Endothelial cell of umbilical vein (primary cell): ENCODE measurements at regions not wholly inside any gene's neighbourhood (a gene's known extent, or its start where the extent isn't known, plus 50 kb on each side); places are given as distances from the start of the nearest gene placed in this dataset.

Experiments
- BruUV-seq: library from RNA; stranded (reverse); fragments of 400-500 nt; replicated peaks from 2 replicates; lab custom pipeline; 2021; lab: Mats Ljungman, UMichigan
- CTCF ChIA-PET: fragments of 300-600, 350-600 bp; sonication (Branson Sonifier 250); formaldehyde crosslinking; loops from one replicate; lab custom pipeline; 2021; ENCODE audit warnings: antibody characterized with exemption, inconsistent platforms; lab: Charles Lee
- POLR2A ChIA-PET: fragments of 300-600, 350-600 bp; sonication (Branson Sonifier 250); formaldehyde crosslinking; loops from one replicate; lab custom pipeline; 2021; ENCODE audit warnings: antibody characterized with exemption, inconsistent platforms; lab: Charles Lee
- DNase-seq: peaks from one replicate; pipeline ENCODE4 v3.0.0-alpha.2; 2011; ENCODE audit warnings: low read depth, low spot score
- FAIRE-seq: peaks from 2 replicates; lab custom pipeline; 2011; peaks lifted over from hg19 to GRCh38; lab: Jason Lieb, UNC
- H2AFZ ChIP-seq: 2 replicates; pipeline ENCODE4 v1.6.0; 2012; ENCODE audit warnings: low read depth, low read length, control low read depth, inconsistent platforms
- H3K27ac ChIP-seq: 2 replicates; pipeline ENCODE4 v1.5.1; 2011; ENCODE audit warnings: low read depth, mild to moderate bottlenecking, control low read depth, low read length, moderate library complexity; ENCODE audit not compliant: insufficient read depth
- H3K27me3 ChIP-seq, 2 experiments: 2 replicates each; pipeline versions ENCODE4 v1.6.0 to v1.6.1; 2011; ENCODE audit warnings: low read length in 2 of 2, mixed read lengths in 1 of 2; ENCODE audit not compliant: control insufficient read depth in 2 of 2, insufficient read depth in 2 of 2
- H3K36me3 ChIP-seq, 2 experiments: 2 replicates in 1 of 2; 3 replicates in 1 of 2; pipeline ENCODE4 v1.5.1; 2011; ENCODE audit warnings: low read length in 2 of 2, mild to moderate bottlenecking in 1 of 2, moderate library complexity in 1 of 2; ENCODE audit not compliant: control insufficient read depth in 2 of 2, insufficient read depth in 2 of 2; ENCODE audit errors: extremely low read depth in 1 of 2
- H3K4me1 ChIP-seq: 3 replicates; pipeline ENCODE4 v1.5.1; 2011; ENCODE audit warnings: mild to moderate bottlenecking, low read length; ENCODE audit not compliant: control insufficient read depth, insufficient read depth; ENCODE audit errors: extremely low read depth
- H3K4me2 ChIP-seq: 2 replicates; pipeline ENCODE4 v1.6.1; 2011; ENCODE audit warnings: low read length, control low read depth, mixed read lengths; ENCODE audit not compliant: insufficient read depth
- H3K4me3 ChIP-seq, 3 experiments: fragments of 200-600 bp in 1 of 3; sonication (generic), shearing (Covaris generic) in 1 of 3; replicated peaks in 1 of 3; 2 replicates each; pipeline ENCODE4 v1.5.1; 2011 to 2016; ENCODE audit warnings: control low read depth in 3 of 3, low read length in 3 of 3, mild to moderate bottlenecking in 2 of 3, inconsistent platforms in 1 of 3, low read depth in 1 of 3, moderate library complexity in 1 of 3; ENCODE audit not compliant: insufficient read depth in 1 of 3
- H3K79me2 ChIP-seq: 2 replicates; pipeline ENCODE4 v1.6.0; 2012; ENCODE audit warnings: low read length, inconsistent platforms; ENCODE audit not compliant: control insufficient read depth, insufficient read depth
- H3K9ac ChIP-seq: replicated peaks from 2 replicates; pipeline ENCODE3; 2011; ENCODE audit warnings: low read length, control low read depth; ENCODE audit not compliant: insufficient read depth; ENCODE audit errors: extremely low read depth
- H3K9me1 ChIP-seq: replicated peaks from 3 replicates; pipeline ENCODE4 v1.6.0; 2011; ENCODE audit warnings: mild to moderate bottlenecking, low read length; ENCODE audit not compliant: control insufficient read depth, insufficient read depth; ENCODE audit errors: extremely low read depth
- H3K9me3 ChIP-seq: replicated peaks from 2 replicates; pipeline ENCODE4 v1.5.1; 2012; ENCODE audit warnings: low read length, inconsistent platforms; ENCODE audit not compliant: control insufficient read depth, insufficient read depth
- H4K20me1 ChIP-seq: replicated peaks from 2 replicates; pipeline ENCODE3; 2011; ENCODE audit warnings: mild to moderate bottlenecking, low read length; ENCODE audit not compliant: control insufficient read depth, insufficient read depth; ENCODE audit errors: extremely low read depth
- CTCF ChIP-seq, 2 donors: IDR thresholded peaks; 1 replicate in 1 of 2; 2 replicates in 1 of 2; pipeline ENCODE4 v1.5.1; 2011; ENCODE audit warnings: low read length in 2 of 2, mild to moderate bottlenecking in 2 of 2, moderate library complexity in 2 of 2, control low read depth in 1 of 2, inconsistent platforms in 1 of 2, low read depth in 1 of 2; ENCODE audit not compliant: insufficient read depth in 1 of 2; ENCODE audit errors: extremely low read depth in 1 of 2
- FOS ChIP-seq: IDR thresholded peaks from 2 replicates; pipeline ENCODE4 v1.6.1; 2011; ENCODE audit warnings: mild to moderate bottlenecking, low read length, moderate library complexity, borderline replicate concordance; ENCODE audit not compliant: insufficient read depth
- GATA2 ChIP-seq: IDR thresholded peaks from 2 replicates; pipeline ENCODE4 v1.7.0; 2011; ENCODE audit warnings: low read depth, mild to moderate bottlenecking, moderate library complexity, mixed read lengths, low read length; ENCODE audit not compliant: insufficient read length, insufficient read depth
- JUN ChIP-seq: IDR thresholded peaks from 2 replicates; pipeline ENCODE4 v1.6.1; 2011; ENCODE audit warnings: borderline replicate concordance, low read depth; ENCODE audit not compliant: insufficient read length, insufficient read depth
- POLR2A ChIP-seq: IDR thresholded peaks from 2 replicates; pipeline ENCODE4 v1.6.1; 2012; ENCODE audit warnings: low read depth, mild to moderate bottlenecking, control low read depth, low read length
- POLR2AphosphoS5 ChIP-seq: IDR thresholded peaks from 2 replicates; pipeline ENCODE4 v1.6.1; 2012; ENCODE audit warnings: low read depth, mild to moderate bottlenecking, control low read depth, low read length, moderate library complexity; ENCODE audit not compliant: insufficient read depth
- dilution Hi-C: fragments of 300-500 bp; cut with MboI; formaldehyde crosslinking; loops from one replicate; pipeline ENCODE4 v1.15.0; 2019; ENCODE audit warnings: low sequenced_read_pairs; ENCODE audit not compliant: extremely low pct_ligation_motif_present
- intact Hi-C: fragments of 100-400 bp; cut with micrococcal nuclease; formaldehyde crosslinking; loops from one replicate; pipeline ENCODE4 v1.10.0; 2022

DNA sequence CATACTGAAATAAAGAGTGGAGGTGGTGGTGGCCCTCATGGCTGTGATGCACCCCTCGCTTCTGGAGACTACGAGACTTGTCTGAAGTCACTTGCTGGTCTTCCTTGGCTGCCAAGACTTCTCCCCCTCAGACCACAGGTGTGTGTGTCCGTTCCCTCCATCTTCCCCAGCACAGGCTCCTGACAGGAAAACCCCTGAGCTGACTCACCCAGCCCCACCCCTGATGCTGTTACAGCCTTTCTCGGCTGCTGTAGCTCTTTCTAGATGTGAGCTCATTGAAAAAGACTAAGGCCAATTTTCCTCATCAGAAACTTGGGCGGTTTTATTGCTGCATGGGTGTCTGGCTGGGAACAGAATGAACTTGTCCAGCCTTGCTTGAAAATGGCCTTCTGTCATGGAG, 296.9 kb downstream of the TMEM114 start:
- intact Hi-C loops (no loop called here), dilution Hi-C loops (no loop called here)
- no peaks in the 10 kb centered on the region for H3K4me1 ChIP-seq
- no peak overlapping the region for H3K9ac ChIP-seq
- BruUV-seq, result no TSS peak
- no peak overlapping the region for H2AFZ ChIP-seq
- H3K9me1 ChIP-seq, result no peaks in the 10 kb centered on the region
- POLR2A ChIA-PET, result no interaction called here
- no peaks in the 10 kb centered on the region for H3K27me3 ChIP-seq
- DNase-seq (no peak), FAIRE-seq (no peak)
- H3K9me3 ChIP-seq, result peaks cover 4% of the 10 kb centered on the region
- CTCF ChIA-PET, result no interaction called here
- no peaks in the 10 kb centered on the region for H4K20me1 ChIP-seq
- no peaks in the 10 kb centered on the region for H3K36me3 ChIP-seq
- H3K27ac ChIP-seq, result no peak overlapping the region
- no peak overlapping the region for H3K4me2 ChIP-seq
- no peak overlapping the region for H3K4me3 ChIP-seq
- TF ChIP-seq POLR2A (no peak), POLR2AphosphoS5 (no peak), CTCF (IDR thresholded peaks at IDR 0.05; ENCODE audit: extremely low read depth in 1 of 2, insufficient read depth in 1 of 2, low read depth in 1 of 2, low read length in 2 of 2) (no peak)
- no peaks in the 10 kb centered on the region for H3K79me2 ChIP-seq

DNA sequence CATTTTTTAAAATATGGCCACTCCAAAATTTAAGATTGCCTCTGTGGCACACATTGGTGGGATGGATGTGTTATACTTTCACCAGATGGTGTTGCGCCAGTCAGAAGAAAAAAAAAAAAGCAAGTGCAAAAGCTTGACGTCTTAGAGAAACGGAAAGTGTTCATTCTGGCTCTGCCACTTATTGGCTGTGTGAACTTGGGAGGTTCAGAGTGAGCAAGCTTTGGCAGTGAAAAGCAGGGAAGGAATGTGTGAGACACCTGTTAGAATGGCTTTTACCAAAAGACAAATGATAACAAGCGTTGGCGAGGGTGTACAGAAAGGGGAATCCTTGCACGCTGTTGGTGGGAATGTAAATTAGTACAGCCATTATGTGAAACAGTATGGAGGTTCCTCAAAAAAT, 298.0 kb downstream of the TMEM114 start:
- H3K9ac ChIP-seq, result no peak overlapping the region
- H3K4me2 ChIP-seq, result no peak overlapping the region
- H3K4me1 ChIP-seq, result no peaks in the 10 kb centered on the region
- FAIRE-seq (no peak), DNase-seq (no peak)
- peaks cover 6% of the 10 kb centered on the region for H3K9me3 ChIP-seq
- H2AFZ ChIP-seq, result no peak overlapping the region
- H3K9me1 ChIP-seq, result no peaks in the 10 kb centered on the region
- no peak overlapping the region for H3K27ac ChIP-seq
- POLR2A ChIA-PET, result no interaction called here
- dilution Hi-C loops (no loop called here), intact Hi-C loops (no loop called here)
- TF ChIP-seq JUN, result no peak
- no peak for TF ChIP-seq FOS
- no peak for TF ChIP-seq POLR2A
- TF ChIP-seq GATA2, result no peak
- no peak for TF ChIP-seq POLR2AphosphoS5
- no peak overlapping the region for H3K4me3 ChIP-seq
- CTCF ChIA-PET, result no interaction called here
- H3K27me3 ChIP-seq, result no peaks in the 10 kb centered on the region
- BruUV-seq, result no TSS peak
- H3K79me2 ChIP-seq, result no peaks in the 10 kb centered on the region
- H4K20me1 ChIP-seq, result no peaks in the 10 kb centered on the region
- no peaks in the 10 kb centered on the region for H3K36me3 ChIP-seq
